GM18517 (cell line): ENCODE measurements at regions not wholly inside any gene's neighbourhood (a gene's known extent, or its start where the extent isn't known, plus 50 kb on each side); places are given as distances from the start of the nearest gene placed in this dataset.

Source experiments
- ATAC-seq: cut with Tn5 transposase; IDR thresholded peaks from one replicate; pipeline ENCODE4 v1.9.1; 2021; ENCODE audit warnings: mild to moderate bottlenecking, moderate library complexity; ENCODE audit not compliant: unreplicated experiment

- ATAC-seq: no peak
Observed at GRCh38 chr3:57009802-57010201, 50.7 kb upstream of the SPATA12 start.

GRCh38 chr3:57009367-57009766, 51.1 kb upstream of the SPATA12 start:
- no peak for ATAC-seq

GRCh38 chr3:57007521-57008460, 52.7 kb upstream of the SPATA12 start:
- no peak for ATAC-seq

GRCh38 chr3:57006949-57007419, 53.5 kb upstream of the SPATA12 start:
- no peak for ATAC-seq

GRCh38 chr3:57006179-57006657, 54.2 kb upstream of the SPATA12 start:
- no peak for ATAC-seq

GRCh38 chr3:57004229-57004628, 56.2 kb upstream of the SPATA12 start:
- ATAC-seq: no peak

- ATAC-seq: no peak
Observed at GRCh38 chr3:57003676-57004075, 56.8 kb upstream of the SPATA12 start.

GRCh38 chr3:57001356-57001755, 59.1 kb upstream of the SPATA12 start:
- ATAC-seq: no peak

GRCh38 chr3:57000012-57000411, 60.5 kb upstream of the SPATA12 start:
- ATAC-seq: no peak

GRCh38 chr3:56999547-56999946, 60.9 kb upstream of the SPATA12 start:
- no peak for ATAC-seq

- no peak for ATAC-seq
Observed at GRCh38 chr3:56998076-56998529, 62.4 kb upstream of the SPATA12 start.

- ATAC-seq: no peak
Observed at GRCh38 chr3:56997675-56998074, 62.8 kb upstream of the SPATA12 start.

- no peak for ATAC-seq
Observed at GRCh38 chr3:56997041-56997440, 63.4 kb upstream of the SPATA12 start.

- no peak for ATAC-seq
Observed at GRCh38 chr3:56994391-56994790, 66.1 kb upstream of the SPATA12 start.

- no peak for ATAC-seq
Observed at GRCh38 chr3:56990641-56991015, 69.8 kb upstream of the SPATA12 start.

- ATAC-seq: no peak
Observed at GRCh38 chr3:56989977-56990640, 70.4 kb upstream of the SPATA12 start.

GRCh38 chr3:56989169-56989976, 71.1 kb upstream of the SPATA12 start:
- ATAC-seq: no peak

- ATAC-seq: no peak
Observed at GRCh38 chr3:56988458-56989168, 71.9 kb upstream of the SPATA12 start.

GRCh38 chr3:56987238-56987895, 73.1 kb upstream of the SPATA12 start:
- ATAC-seq: no peak

- no peak for ATAC-seq
Observed at GRCh38 chr3:56986347-56986746, 74.1 kb upstream of the SPATA12 start.
